ENCODE measurements at regions not wholly inside any gene's neighbourhood (a gene's known extent, or its start where the extent isn't known, plus 50 kb on each side); places are given as distances from the start of the nearest gene placed in this dataset.

- intact Hi-C loops (cut with DNase I): no loop called here
- no peaks in the 10 kb centered on the region for H3K27me3 ChIP-seq
- no peak for TF ChIP-seq POLR2AphosphoS5 (IDR thresholded peaks at IDR 0.05)
- TF ChIP-seq POLR2A (IDR thresholded peaks at IDR 0.05; ENCODE audit: low read depth): no peak
- no peak for TF ChIP-seq EP300 (IDR thresholded peaks at IDR 0.05)
- TF ChIP-seq CTCF (IDR thresholded peaks at IDR 0.05): no peak
- H3K4me1 ChIP-seq: peaks cover 4 to 20% (median 14%) of the 10 kb centered on the region in 4 donors
- no peaks in the 10 kb centered on the region for H3K36me3 ChIP-seq
- no peak overlapping the region for H3K27ac ChIP-seq (replicated peaks in 1 of 4)
- no peaks in the 10 kb centered on the region for H3K9me3 ChIP-seq
- H3K4me3 ChIP-seq: no peak overlapping the region
- no peak for DNase-seq (ENCODE audit: extremely low spot score)
- 88% methylated on average over 10 of the region's 12 CpGs for WGBS
These were observed 135.8 kb upstream of the ATP6AP2 start for GRCh38 chrX:40444798-40445496.

DNA sequence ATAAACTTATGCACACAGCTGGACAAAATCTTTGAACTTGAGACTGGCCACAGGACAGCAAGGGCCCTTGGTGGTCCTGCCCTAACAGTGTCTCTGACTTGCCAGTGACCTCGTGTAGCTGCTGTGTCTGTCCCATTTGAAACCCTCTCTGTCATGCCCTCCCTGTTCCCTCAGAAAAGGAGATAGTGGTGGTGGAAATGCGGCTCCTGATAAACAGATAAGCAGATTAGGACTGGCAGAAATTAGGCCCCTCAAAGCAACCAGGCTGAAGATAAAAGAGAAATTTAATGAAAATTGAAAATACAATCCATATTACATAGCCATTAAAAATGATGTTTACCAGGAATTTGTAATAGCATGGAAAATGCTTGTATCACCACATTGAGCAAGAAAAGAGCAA lies 136.6 kb upstream of the ATP6AP2 start:
- peaks cover 4 to 15% (median 9%) of the 10 kb centered on the region in 4 donors for H3K4me1 ChIP-seq
- no peak overlapping the region for H3K4me3 ChIP-seq
- H3K9me3 ChIP-seq: no peaks in the 10 kb centered on the region
- TF ChIP-seq POLR2A (IDR thresholded peaks at IDR 0.05; ENCODE audit: low read depth) (no peak), CTCF (IDR thresholded peaks at IDR 0.05) (no peak), POLR2AphosphoS5 (IDR thresholded peaks at IDR 0.05) (no peak), EP300 (IDR thresholded peaks at IDR 0.05) (no peak)
- H3K27ac ChIP-seq (replicated peaks in 1 of 4): no peak overlapping the region
- DNase-seq (ENCODE audit: extremely low spot score): no peak
- intact Hi-C loops (cut with DNase I): no loop called here
- H3K27me3 ChIP-seq: no peaks in the 10 kb centered on the region
- H3K36me3 ChIP-seq: no peaks in the 10 kb centered on the region
- 67% methylated on average over 2 of the region's 2 CpGs for WGBS

GRCh38 chrX:40440866-40441265 lies 139.9 kb upstream of the ATP6AP2 start:
- Histone ChIP-seq H3K36me3 (no peaks in the 10 kb centered on the region), H3K27me3 (no peaks in the 10 kb centered on the region), H3K4me1 (peaks cover 0 to under 1% (median 0%) of the 10 kb centered on the region in 4 donors), H3K4me3 (no peak overlapping the region), H3K27ac (replicated peaks in 1 of 4) (no peak overlapping the region), H3K9me3 (no peaks in the 10 kb centered on the region)
- intact Hi-C loops (cut with DNase I): no loop called here
- no peak for DNase-seq (ENCODE audit: extremely low spot score)
- TF ChIP-seq EP300 (IDR thresholded peaks at IDR 0.05) (no peak), POLR2AphosphoS5 (IDR thresholded peaks at IDR 0.05) (no peak), POLR2A (IDR thresholded peaks at IDR 0.05; ENCODE audit: low read depth) (no peak), CTCF (IDR thresholded peaks at IDR 0.05) (no peak)
- 70% methylated on average over 3 of the region's 3 CpGs for WGBS

DNA sequence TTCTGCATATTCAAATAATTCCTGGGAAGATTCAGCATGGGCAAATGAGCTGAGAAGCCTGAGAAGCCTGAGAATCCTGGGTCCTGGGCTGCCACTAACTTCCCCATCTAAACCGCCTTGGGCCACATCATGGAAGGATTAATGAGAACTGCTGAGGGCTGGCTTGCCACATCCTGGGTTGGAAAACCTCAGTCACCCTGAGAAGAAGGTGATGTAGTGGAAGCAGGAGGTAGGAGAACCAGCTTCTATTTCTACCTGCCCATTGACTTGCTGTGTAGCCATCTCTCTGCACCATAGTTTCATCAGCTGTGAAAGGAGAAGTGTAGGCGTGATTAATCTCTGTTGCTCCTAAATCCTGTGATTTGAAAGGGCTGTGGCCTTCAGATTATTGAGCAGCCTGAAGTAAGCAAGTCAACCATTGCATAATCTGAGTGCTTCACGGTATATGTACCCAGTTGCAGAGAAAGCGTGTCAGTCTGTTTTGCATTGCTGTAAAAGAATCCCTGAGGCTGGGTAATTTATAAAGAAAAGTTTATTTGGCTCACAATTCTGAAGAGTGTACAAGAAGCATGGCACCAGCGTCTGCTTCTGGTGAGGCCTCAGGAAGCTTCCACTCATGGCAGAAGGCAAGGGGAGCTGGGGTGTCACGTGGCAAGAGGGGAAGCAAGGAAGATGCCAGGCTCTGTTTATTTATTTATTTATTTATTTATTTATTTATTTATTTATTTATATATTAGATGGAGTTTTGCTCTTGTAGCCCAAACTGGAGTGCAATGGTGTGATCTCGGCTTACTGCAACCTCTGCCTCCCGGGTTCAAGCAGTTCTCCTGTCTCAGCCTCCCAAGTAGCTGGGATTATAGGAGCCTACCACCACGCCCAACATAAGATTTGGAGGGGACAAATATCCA lies 140.9 kb upstream of the ATP6AP2 start:
- Histone ChIP-seq H3K4me1 (peaks cover 0 to 8% (median 3%) of the 10 kb centered on the region in 4 donors), H3K27ac (replicated peaks in 1 of 4) (no peak overlapping the region), H3K4me3 (no peak overlapping the region), H3K27me3 (no peaks in the 10 kb centered on the region), H3K36me3 (no peaks in the 10 kb centered on the region), H3K9me3 (no peaks in the 10 kb centered on the region)
- no peak for DNase-seq (ENCODE audit: extremely low spot score)
- intact Hi-C loops (cut with DNase I): no loop called here
- WGBS: 77% methylated on average over 9 of the region's 9 CpGs
- no peak for TF ChIP-seq POLR2AphosphoS5 (IDR thresholded peaks at IDR 0.05)
- TF ChIP-seq POLR2A (IDR thresholded peaks at IDR 0.05; ENCODE audit: low read depth): no peak

DNA sequence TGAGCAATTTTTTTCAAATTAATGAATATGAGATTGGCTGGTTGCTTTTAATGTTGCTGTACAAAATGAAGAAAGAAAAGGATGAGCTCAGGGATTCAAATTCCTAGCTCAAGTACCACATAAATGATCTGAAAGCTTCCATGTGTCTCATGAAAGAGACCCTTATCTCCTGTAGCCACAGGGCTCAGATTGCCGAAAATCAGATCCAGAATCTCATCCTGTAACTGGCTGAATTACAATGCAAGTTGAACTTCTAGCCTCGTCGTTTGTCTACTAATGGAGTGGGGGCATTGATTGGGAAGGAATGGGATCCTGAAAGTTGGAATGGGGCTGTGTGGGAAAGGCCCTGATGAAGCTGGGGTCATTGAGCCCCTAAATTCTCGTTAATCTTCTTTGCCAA lies 143.4 kb upstream of the ATP6AP2 start:
- TF ChIP-seq EP300 (IDR thresholded peaks at IDR 0.05) (no peak), POLR2AphosphoS5 (IDR thresholded peaks at IDR 0.05) (no peak), POLR2A (IDR thresholded peaks at IDR 0.05; ENCODE audit: low read depth) (no peak), CTCF (IDR thresholded peaks at IDR 0.05) (no peak)
- H3K36me3 ChIP-seq: no peaks in the 10 kb centered on the region
- no peaks in the 10 kb centered on the region for H3K9me3 ChIP-seq
- DNase-seq (ENCODE audit: extremely low spot score): no peak
- H3K27me3 ChIP-seq: no peaks in the 10 kb centered on the region
- H3K4me1 ChIP-seq: peaks cover 0 to 12% (median 5%) of the 10 kb centered on the region in 4 donors
- H3K4me3 ChIP-seq: no peak overlapping the region
- WGBS: 76% methylated on average over 4 of the region's 4 CpGs
- H3K27ac ChIP-seq (replicated peaks in 1 of 4): no peak overlapping the region
- intact Hi-C loops (cut with DNase I): no loop called here

Data from esophagus muscularis mucosa (tissue), 4 donors.